VCaP (cell line): ENCODE measurements at regions not wholly inside any gene's neighbourhood (a gene's known extent, or its start where the extent isn't known, plus 50 kb on each side); places are given as distances from the start of the nearest gene placed in this dataset.

Experiments
- H3K27ac ChIP-seq: fragments of 450-650 bp; 2 replicates; pipeline ENCODE4 v1.5.1; 2017
- CTCF ChIP-seq: fragments of 450-650 bp; conservative IDR thresholded peaks from 2 replicates; pipeline ENCODE4 v1.5.1; 2017; ENCODE audit warnings: mild to moderate bottlenecking, moderate library complexity

- TF ChIP-seq CTCF = no peak
- H3K27ac ChIP-seq = no peak overlapping the region
Observed at GRCh38 chr1:29826646-29827045, 590.3 kb downstream of the PTPRU start.

DNA sequence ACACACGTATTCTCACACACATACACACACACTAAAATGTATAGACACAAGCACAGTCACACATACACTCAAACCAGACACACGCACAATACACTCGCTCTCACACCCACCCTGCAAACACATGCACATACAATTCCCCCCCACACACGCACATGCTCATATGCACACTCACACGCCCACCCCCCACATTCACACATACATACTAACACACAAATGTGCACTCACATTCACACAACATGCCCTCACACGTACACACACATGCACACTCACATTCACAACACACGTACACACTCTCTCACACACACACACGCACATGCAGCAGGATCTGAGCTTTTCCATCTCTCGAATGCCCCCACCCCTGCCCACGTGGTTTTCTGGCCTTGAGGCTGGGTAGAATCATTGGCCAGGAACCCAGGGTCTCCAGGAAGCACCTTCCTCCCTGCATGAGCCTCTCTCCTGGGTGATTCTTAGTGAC is 589.7 kb downstream of the PTPRU start:
- TF ChIP-seq CTCF = no peak
- no peak overlapping the region for H3K27ac ChIP-seq

DNA sequence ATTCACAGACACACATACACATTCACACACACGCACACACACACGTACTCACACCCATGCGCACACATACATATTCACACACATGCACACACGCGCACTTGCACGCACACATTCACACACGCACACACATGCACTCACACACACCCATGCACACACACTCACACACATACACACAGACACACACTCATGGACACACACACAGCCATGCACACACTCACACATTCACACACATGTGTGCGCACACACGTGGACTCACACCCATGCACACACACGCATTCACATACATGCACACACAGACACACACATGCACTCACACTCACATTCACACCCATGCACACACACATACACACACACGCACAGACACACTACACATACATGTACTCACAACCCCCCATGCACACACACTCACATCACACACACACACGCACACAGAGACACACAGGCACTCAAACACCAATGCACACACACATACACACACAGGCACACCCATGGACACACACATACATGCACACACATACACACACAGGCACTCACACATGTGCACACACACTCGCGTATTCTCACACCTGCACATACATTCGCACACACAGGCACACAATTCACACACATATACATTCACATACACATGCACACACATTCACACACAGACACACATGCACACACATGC is 589.1 kb downstream of the PTPRU start:
- H3K27ac ChIP-seq = no peak overlapping the region
- no peak for TF ChIP-seq CTCF

DNA sequence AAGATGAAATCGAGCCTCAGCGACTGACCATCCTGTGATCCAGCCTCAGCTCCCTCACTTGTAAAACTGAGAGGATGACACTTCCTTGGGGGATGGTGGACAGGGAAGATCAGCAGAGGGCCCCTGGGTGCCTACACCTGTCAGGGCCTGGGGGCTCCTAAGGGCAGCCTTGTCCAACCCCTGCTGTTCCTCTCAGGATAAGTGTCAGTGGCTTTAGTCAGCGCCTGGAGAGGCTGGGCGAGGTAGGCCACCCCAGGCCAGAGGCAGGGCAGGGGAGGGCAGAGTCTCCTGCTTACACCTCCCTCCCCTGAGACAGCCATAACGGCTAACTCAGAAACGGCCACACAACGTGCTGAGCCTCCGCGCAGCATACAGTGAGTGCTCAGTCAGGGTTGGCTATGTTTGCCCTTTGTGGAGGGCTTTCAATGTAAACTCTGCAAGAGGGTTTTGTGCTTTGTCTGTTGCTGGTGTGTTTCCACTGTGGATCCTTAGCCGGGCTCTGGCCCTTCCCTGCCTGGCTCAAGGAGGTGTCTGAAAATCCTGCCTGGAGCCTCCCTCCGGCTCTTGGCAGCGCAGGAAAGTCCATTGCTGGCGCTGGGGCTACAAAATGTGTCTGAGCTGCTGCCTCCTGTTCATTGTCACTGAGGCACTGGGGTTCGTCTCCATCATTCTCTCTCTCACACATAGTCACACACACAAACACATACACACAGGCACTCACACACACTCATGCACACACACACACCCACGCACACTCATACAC is 588.4 kb downstream of the PTPRU start:
- TF ChIP-seq CTCF = no peak
- no peak overlapping the region for H3K27ac ChIP-seq

DNA sequence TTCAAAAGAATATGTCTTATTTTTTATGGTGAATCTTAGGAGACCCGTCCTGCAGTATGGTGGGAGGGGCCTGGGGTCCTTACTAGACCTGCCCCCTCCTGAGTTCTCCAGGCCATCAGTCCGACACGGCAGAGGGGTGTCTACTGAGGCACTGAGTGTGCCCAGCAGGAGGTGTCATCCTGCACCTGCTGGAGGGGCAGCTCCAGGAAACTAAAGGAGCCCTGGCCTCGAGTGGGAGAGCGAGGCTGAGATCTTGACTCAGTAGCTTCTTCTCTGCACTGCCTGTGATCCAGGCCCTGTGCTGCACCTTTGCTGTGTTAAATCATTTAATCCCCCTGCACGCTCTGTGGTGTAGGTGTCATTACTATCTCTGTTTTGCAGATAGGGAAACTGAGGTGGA is 587.7 kb downstream of the PTPRU start:
- H3K27ac ChIP-seq = no peak overlapping the region
- no peak for TF ChIP-seq CTCF

- no peak overlapping the region for H3K27ac ChIP-seq
- TF ChIP-seq CTCF = no peak
Observed at GRCh38 chr1:29823561-29823960, 587.2 kb downstream of the PTPRU start.

GRCh38 chr1:29821605-29822004 is 585.3 kb downstream of the PTPRU start:
- TF ChIP-seq CTCF = no peak
- 0 out of 2 replicates have a peak overlapping the region, but pooled peaks have one; percentile 23 for H3K27ac ChIP-seq
